Activated CD4-positive, alpha-beta T cell treated with anti-CD3 and anti-CD28 coated beads for 24 hours (primary cell): ENCODE measurements at regions not wholly inside any gene's neighbourhood (a gene's known extent, or its start where the extent isn't known, plus 50 kb on each side); places are given as distances from the start of the nearest gene placed in this dataset.
"Not testable (repeated sequence)": the region's sequence is repeated elsewhere in the genome, so short reads cannot be mapped to it uniquely, and the experiment has no call there.

Experiments used
- DNase-seq, 2 donors: peaks; one replicate each; pipeline ENCODE4 v3.0.0-alpha.2; 2020; ENCODE audit warnings: low read depth in 2 of 2

- DNase-seq, result no peak
These were observed 129.7 kb upstream of the SLC4A4 start for GRCh38 chr4:71209161-71209560.

- DNase-seq, result no peak
These were observed 128.0 kb upstream of the SLC4A4 start for GRCh38 chr4:71210823-71211222.

- no peak for DNase-seq
These were observed 127.1 kb upstream of the SLC4A4 start for GRCh38 chr4:71211748-71212147.

GRCh38 chr4:71212216-71212615 lies 126.6 kb upstream of the SLC4A4 start:
- no peak for DNase-seq

- no peak for DNase-seq
These were observed 124.2 kb upstream of the SLC4A4 start for GRCh38 chr4:71214578-71214977.

- no peak for DNase-seq
These were observed 122.4 kb upstream of the SLC4A4 start for GRCh38 chr4:71216316-71216959.

GRCh38 chr4:71217688-71218087 lies 121.1 kb upstream of the SLC4A4 start:
- DNase-seq, result no peak

- DNase-seq, result not testable (repeated sequence)
These were observed 118.0 kb upstream of the SLC4A4 start for GRCh38 chr4:71220848-71221247.

- no peak for DNase-seq
These were observed 117.0 kb upstream of the SLC4A4 start for GRCh38 chr4:71221510-71222466.

GRCh38 chr4:71222661-71223060 lies 116.2 kb upstream of the SLC4A4 start:
- no peak for DNase-seq

- no peak for DNase-seq
These were observed 109.1 kb upstream of the SLC4A4 start for GRCh38 chr4:71229477-71230270.

- DNase-seq, result no peak
These were observed 108.3 kb upstream of the SLC4A4 start for GRCh38 chr4:71230271-71231128.

GRCh38 chr4:71231129-71232055 lies 107.4 kb upstream of the SLC4A4 start:
- no peak for DNase-seq

GRCh38 chr4:71232056-71232430 lies 106.8 kb upstream of the SLC4A4 start:
- no peak for DNase-seq

- no peak for DNase-seq
These were observed 106.0 kb upstream of the SLC4A4 start for GRCh38 chr4:71232846-71233245.

GRCh38 chr4:71235311-71236201 lies 103.3 kb upstream of the SLC4A4 start:
- DNase-seq, result no peak

GRCh38 chr4:71236226-71236625 lies 102.6 kb upstream of the SLC4A4 start:
- no peak for DNase-seq

- DNase-seq, result no peak
These were observed 101.2 kb upstream of the SLC4A4 start for GRCh38 chr4:71237641-71238040.

GRCh38 chr4:71239365-71239764 lies 99.5 kb upstream of the SLC4A4 start:
- DNase-seq, result no peak
